ENCODE measurements at regions not wholly inside any gene's neighbourhood (a gene's known extent, or its start where the extent isn't known, plus 50 kb on each side); places are given as distances from the start of the nearest gene placed in this dataset.
A peak's percentile ranks its signal among the peaks of the same experiment; 100 is the strongest.

DNA sequence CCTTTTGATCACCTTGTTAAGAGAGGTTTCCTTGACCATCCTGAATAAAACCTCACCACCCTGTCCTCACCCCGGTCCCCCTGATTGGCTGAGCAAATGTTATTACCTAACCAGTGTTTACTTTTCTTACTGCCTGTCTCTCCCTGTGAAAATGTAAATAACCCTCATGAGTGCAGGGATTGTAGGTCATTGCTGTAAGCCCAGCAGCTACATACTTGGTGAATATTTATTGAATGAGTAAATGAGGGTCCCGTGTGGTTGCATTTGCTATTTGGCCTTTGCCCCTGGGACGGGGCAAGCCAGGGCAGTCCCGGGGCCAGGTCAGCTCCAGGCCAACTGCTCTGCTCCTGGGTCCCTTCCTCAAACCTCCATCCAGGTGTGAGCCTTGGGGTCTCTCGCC is 55.5 kb upstream of the CLCN4 start (continued):
- TF ChIP-seq, protein P1, sequence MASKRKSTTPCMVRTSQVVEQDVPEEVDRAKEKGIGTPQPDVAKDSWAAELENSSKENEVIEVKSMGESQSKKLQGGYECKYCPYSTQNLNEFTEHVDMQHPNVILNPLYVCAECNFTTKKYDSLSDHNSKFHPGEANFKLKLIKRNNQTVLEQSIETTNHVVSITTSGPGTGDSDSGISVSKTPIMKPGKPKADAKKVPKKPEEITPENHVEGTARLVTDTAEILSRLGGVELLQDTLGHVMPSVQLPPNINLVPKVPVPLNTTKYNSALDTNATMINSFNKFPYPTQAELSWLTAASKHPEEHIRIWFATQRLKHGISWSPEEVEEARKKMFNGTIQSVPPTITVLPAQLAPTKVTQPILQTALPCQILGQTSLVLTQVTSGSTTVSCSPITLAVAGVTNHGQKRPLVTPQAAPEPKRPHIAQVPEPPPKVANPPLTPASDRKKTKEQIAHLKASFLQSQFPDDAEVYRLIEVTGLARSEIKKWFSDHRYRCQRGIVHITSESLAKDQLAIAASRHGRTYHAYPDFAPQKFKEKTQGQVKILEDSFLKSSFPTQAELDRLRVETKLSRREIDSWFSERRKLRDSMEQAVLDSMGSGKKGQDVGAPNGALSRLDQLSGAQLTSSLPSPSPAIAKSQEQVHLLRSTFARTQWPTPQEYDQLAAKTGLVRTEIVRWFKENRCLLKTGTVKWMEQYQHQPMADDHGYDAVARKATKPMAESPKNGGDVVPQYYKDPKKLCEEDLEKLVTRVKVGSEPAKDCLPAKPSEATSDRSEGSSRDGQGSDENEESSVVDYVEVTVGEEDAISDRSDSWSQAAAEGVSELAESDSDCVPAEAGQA (IDR thresholded peaks at IDR 0.05; ENCODE audit: low read depth): no peak
- TF ChIP-seq, protein P1 (CRISPR knock-in tag; IDR thresholded peaks at IDR 0.05; ENCODE audit: borderline replicate concordance): no peak
- TF ChIP-seq, protein P2, sequence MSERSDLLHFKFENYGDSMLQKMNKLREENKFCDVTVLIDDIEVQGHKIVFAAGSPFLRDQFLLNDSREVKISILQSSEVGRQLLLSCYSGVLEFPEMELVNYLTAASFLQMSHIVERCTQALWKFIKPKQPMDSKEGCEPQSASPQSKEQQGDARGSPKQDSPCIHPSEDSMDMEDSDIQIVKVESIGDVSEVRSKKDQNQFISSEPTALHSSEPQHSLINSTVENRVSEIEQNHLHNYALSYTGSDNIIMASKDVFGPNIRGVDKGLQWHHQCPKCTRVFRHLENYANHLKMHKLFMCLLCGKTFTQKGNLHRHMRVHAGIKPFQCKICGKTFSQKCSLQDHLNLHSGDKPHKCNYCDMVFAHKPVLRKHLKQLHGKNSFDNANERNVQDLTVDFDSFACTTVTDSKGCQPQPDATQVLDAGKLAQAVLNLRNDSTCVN (CRISPR knock-in tag; IDR thresholded peaks at IDR 0.05; ENCODE audit: borderline replicate concordance): no peak
- TF ChIP-seq PPARG (CRISPR knock-in tag; conservative IDR thresholded peaks at IDR 0.05): peak; percentile 65; the same call in 1 of the 2 replicates
- no peak for TF ChIP-seq CENPX (CRISPR knock-in tag; IDR thresholded peaks at IDR 0.05)
- TF ChIP-seq ZBTB21 (CRISPR knock-in tag; IDR thresholded peaks at IDR 0.05): no peak
- TF ChIP-seq, protein P3, sequence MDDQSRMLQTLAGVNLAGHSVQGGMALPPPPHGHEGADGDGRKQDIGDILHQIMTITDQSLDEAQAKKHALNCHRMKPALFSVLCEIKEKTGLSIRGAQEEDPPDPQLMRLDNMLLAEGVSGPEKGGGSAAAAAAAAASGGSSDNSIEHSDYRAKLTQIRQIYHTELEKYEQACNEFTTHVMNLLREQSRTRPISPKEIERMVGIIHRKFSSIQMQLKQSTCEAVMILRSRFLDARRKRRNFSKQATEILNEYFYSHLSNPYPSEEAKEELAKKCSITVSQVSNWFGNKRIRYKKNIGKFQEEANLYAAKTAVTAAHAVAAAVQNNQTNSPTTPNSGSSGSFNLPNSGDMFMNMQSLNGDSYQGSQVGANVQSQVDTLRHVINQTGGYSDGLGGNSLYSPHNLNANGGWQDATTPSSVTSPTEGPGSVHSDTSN (CRISPR knock-in tag; IDR thresholded peaks at IDR 0.05; ENCODE audit: borderline replicate concordance): no peak
- peak; percentile 65; the same call in 1 of the 2 replicates for TF ChIP-seq HDAC2 (CRISPR knock-in tag; IDR thresholded peaks at IDR 0.05)
- no peak; the same call in 1 of the 2 replicates for TF ChIP-seq ZMAT3 (CRISPR knock-in tag; conservative IDR thresholded peaks at IDR 0.05)
- TF ChIP-seq, protein P4, sequence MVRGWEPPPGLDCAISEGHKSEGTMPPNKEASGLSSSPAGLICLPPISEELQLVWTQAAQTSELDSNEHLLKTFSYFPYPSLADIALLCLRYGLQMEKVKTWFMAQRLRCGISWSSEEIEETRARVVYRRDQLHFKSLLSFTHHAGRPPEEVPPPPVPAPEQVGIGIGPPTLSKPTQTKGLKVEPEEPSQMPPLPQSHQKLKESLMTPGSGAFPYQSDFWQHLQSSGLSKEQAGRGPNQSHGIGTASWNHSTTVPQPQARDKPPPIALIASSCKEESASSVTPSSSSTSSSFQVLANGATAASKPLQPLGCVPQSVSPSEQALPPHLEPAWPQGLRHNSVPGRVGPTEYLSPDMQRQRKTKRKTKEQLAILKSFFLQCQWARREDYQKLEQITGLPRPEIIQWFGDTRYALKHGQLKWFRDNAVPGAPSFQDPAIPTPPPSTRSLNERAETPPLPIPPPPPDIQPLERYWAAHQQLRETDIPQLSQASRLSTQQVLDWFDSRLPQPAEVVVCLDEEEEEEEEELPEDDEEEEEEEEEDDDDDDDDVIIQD (CRISPR knock-in tag; IDR thresholded peaks at IDR 0.05; ENCODE audit: low read depth): peak; percentile 81; the same call in 1 of the 2 replicates
- no peak for TF ChIP-seq GPN1 (CRISPR knock-in tag; IDR thresholded peaks at IDR 0.05; ENCODE audit: borderline replicate concordance)
- peak in 1 of 2 experiments; percentile 81; a peak in 2 of 4 replicates for TF ChIP-seq EP300 (IDR thresholded peaks at IDR 0.05; ENCODE audit: low read depth in 2 of 2, low read length in 2 of 2)
- peak; percentile 46; the same call in 1 of the 2 replicates for TF ChIP-seq EP300 (CRISPR knock-in tag; IDR thresholded peaks at IDR 0.05; ENCODE audit: borderline replicate concordance)
- no peak for TF ChIP-seq ZNF230 (CRISPR knock-in tag; IDR thresholded peaks at IDR 0.05)
- no peak for TF ChIP-seq SIX1 (CRISPR knock-in tag; IDR thresholded peaks at IDR 0.05; ENCODE audit: borderline replicate concordance)
- TF ChIP-seq FIP1L1 (IDR thresholded peaks at IDR 0.05; ENCODE audit: borderline replicate concordance, insufficient read depth, low read depth, low read length): no peak
- peak; percentile 94 for TF ChIP-seq PHF21A (CRISPR knock-in tag; IDR thresholded peaks at IDR 0.05)
- TF ChIP-seq, protein P5, sequence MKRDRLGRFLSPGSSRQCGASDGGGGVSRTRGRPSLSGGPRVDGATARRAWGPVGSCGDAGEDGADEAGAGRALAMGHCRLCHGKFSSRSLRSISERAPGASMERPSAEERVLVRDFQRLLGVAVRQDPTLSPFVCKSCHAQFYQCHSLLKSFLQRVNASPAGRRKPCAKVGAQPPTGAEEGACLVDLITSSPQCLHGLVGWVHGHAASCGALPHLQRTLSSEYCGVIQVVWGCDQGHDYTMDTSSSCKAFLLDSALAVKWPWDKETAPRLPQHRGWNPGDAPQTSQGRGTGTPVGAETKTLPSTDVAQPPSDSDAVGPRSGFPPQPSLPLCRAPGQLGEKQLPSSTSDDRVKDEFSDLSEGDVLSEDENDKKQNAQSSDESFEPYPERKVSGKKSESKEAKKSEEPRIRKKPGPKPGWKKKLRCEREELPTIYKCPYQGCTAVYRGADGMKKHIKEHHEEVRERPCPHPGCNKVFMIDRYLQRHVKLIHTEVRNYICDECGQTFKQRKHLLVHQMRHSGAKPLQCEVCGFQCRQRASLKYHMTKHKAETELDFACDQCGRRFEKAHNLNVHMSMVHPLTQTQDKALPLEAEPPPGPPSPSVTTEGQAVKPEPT (CRISPR knock-in tag; IDR thresholded peaks at IDR 0.05; ENCODE audit: low read depth): no peak; the same call in 1 of the 2 replicates
